ENCODE measurements at regions not wholly inside any gene's neighbourhood (a gene's known extent, or its start where the extent isn't known, plus 50 kb on each side); places are given as distances from the start of the nearest gene placed in this dataset.

GRCh38 chr4:187238646-187239045 is 515.0 kb upstream of the FAT1 start:
- Histone ChIP-seq H3K4me2 (no peak overlapping the region), H3K79me2 (no peaks in the 10 kb centered on the region), H3K36me3 (replicated peaks; ENCODE audit: insufficient read depth, low read depth) (no peaks in the 10 kb centered on the region), H3K9me3 (ENCODE audit: low read depth) (no peaks in the 10 kb centered on the region), H3K27me3 (no peaks in the 10 kb centered on the region), H2AFZ (no peak overlapping the region), H3K27ac (no peak overlapping the region), H3K9me2 (replicated peaks; ENCODE audit: insufficient read depth) (no peaks in the 10 kb centered on the region), H3K4me1 (ENCODE audit: insufficient read depth) (peaks cover 9% of the 10 kb centered on the region), H4K20me1 (ENCODE audit: insufficient read depth, poor library complexity, severe bottlenecking) (no peaks in the 10 kb centered on the region), H3K4me3 (no peak overlapping the region)
- no peak for DNase-seq (ENCODE audit: low spot score)
- TF ChIP-seq CTCF (IDR thresholded peaks at IDR 0.05; ENCODE audit: poor library complexity), result no peak

GRCh38 chr4:187251896-187252295 is 528.2 kb upstream of the FAT1 start:
- no peaks in the 10 kb centered on the region for H3K4me1 ChIP-seq (ENCODE audit: insufficient read depth)
- DNase-seq (ENCODE audit: low spot score), result no peak
- H3K4me2 ChIP-seq, result no peak overlapping the region
- no peak overlapping the region for H3K4me3 ChIP-seq
- H3K79me2 ChIP-seq, result no peaks in the 10 kb centered on the region
- no peaks in the 10 kb centered on the region for H3K36me3 ChIP-seq (replicated peaks; ENCODE audit: insufficient read depth, low read depth)
- no peak overlapping the region for H2AFZ ChIP-seq
- H3K27ac ChIP-seq, result no peak overlapping the region
- no peaks in the 10 kb centered on the region for H4K20me1 ChIP-seq (ENCODE audit: insufficient read depth, poor library complexity, severe bottlenecking)
- no peaks in the 10 kb centered on the region for H3K9me3 ChIP-seq (ENCODE audit: low read depth)
- H3K27me3 ChIP-seq, result no peaks in the 10 kb centered on the region
- WGBS (ENCODE audit: low lambda C conversion rate, missing lambda C conversion rate), result 89% methylated on average over 4 of the region's 4 CpGs
- TF ChIP-seq EZH2 (IDR thresholded peaks at IDR 0.05; ENCODE audit: borderline replicate concordance), result no peak
- no peaks in the 10 kb centered on the region for H3K9me2 ChIP-seq (replicated peaks; ENCODE audit: insufficient read depth)

- Histone ChIP-seq H3K79me2 (no peaks in the 10 kb centered on the region), H3K4me2 (no peak overlapping the region), H3K4me3 (no peak overlapping the region), H3K36me3 (replicated peaks; ENCODE audit: insufficient read depth, low read depth) (no peaks in the 10 kb centered on the region), H2AFZ (no peak overlapping the region), H3K9me3 (ENCODE audit: low read depth) (no peaks in the 10 kb centered on the region), H3K27ac (no peak overlapping the region), H4K20me1 (ENCODE audit: insufficient read depth, poor library complexity, severe bottlenecking) (no peaks in the 10 kb centered on the region), H3K27me3 (no peaks in the 10 kb centered on the region), H3K9me2 (replicated peaks; ENCODE audit: insufficient read depth) (no peaks in the 10 kb centered on the region), H3K4me1 (ENCODE audit: insufficient read depth) (no peaks in the 10 kb centered on the region)
- 77% methylated on average over 6 of the region's 6 CpGs for WGBS (ENCODE audit: low lambda C conversion rate, missing lambda C conversion rate)
- DNase-seq (ENCODE audit: low spot score), result no peak
- TF ChIP-seq EZH2phosphoT487 (IDR thresholded peaks at IDR 0.05; ENCODE audit: low read depth, severe bottlenecking, unreplicated experiment), result no peak
- TF ChIP-seq EZH2 (IDR thresholded peaks at IDR 0.05; ENCODE audit: borderline replicate concordance), result no peak
- TF ChIP-seq CTCF (IDR thresholded peaks at IDR 0.05; ENCODE audit: poor library complexity), result no peak
Observed at GRCh38 chr4:187256897-187257296, 533.2 kb upstream of the FAT1 start.

- Histone ChIP-seq H3K4me3 (no peak overlapping the region), H3K79me2 (no peaks in the 10 kb centered on the region), H3K36me3 (replicated peaks; ENCODE audit: insufficient read depth, low read depth) (no peaks in the 10 kb centered on the region), H4K20me1 (ENCODE audit: insufficient read depth, poor library complexity, severe bottlenecking) (no peaks in the 10 kb centered on the region), H3K4me2 (no peak overlapping the region), H3K9me2 (replicated peaks; ENCODE audit: insufficient read depth) (no peaks in the 10 kb centered on the region), H3K27me3 (no peaks in the 10 kb centered on the region), H3K9me3 (ENCODE audit: low read depth) (no peaks in the 10 kb centered on the region), H3K4me1 (ENCODE audit: insufficient read depth) (no peaks in the 10 kb centered on the region), H2AFZ (no peak overlapping the region), H3K27ac (no peak overlapping the region)
- TF ChIP-seq CTCF (IDR thresholded peaks at IDR 0.05; ENCODE audit: poor library complexity) (no peak), EZH2phosphoT487 (IDR thresholded peaks at IDR 0.05; ENCODE audit: low read depth, severe bottlenecking, unreplicated experiment) (no peak), EZH2 (IDR thresholded peaks at IDR 0.05; ENCODE audit: borderline replicate concordance) (no peak)
- DNase-seq (ENCODE audit: low spot score), result no peak
- WGBS (ENCODE audit: low lambda C conversion rate, missing lambda C conversion rate), result 55% methylated on average over 7 of the region's 7 CpGs
Observed at GRCh38 chr4:187258651-187259401, 535.2 kb upstream of the FAT1 start.

All from hepatocyte (in vitro differentiated cells).